K562 (cell line): ENCODE measurements at regions not wholly inside any gene's neighbourhood (a gene's known extent, or its start where the extent isn't known, plus 50 kb on each side); places are given as distances from the start of the nearest gene placed in this dataset.

Experiments used
- ATAC-seq: fragments of 200-7000 bp; cut with Tn5 transposase; 3 replicates; pipeline ENCODE4 v1.9.1; 2020; ENCODE audit warnings: moderate library complexity
- BruUV-seq: library from RNA; stranded (reverse); fragments of 400-500 nt; replicated peaks from 2 replicates; lab custom pipeline; 2021; lab: Mats Ljungman, UMichigan
- CTCF ChIA-PET: fragments of 300-600 bp; formaldehyde crosslinking; extraction: SDS; loops from one replicate; lab custom pipeline; 2021; ENCODE audit warnings: low intra/inter-chr PET ratio; lab: Yijun Ruan, JAX
- POLR2A ChIA-PET: fragments of 300-600, 350-650 bp; sonication (Branson Sonifier 250); formaldehyde crosslinking; extraction: SDS; loops from one replicate; lab custom pipeline; 2021; ENCODE audit warnings: antibody characterized with exemption, inconsistent platforms; lab: Yijun Ruan, JAX
- DNase-seq, 4 experiments: peaks; one replicate each; pipeline versions ENCODE4 v3.0.0 to v3.0.0-alpha.2; 2011 to 2018; ENCODE audit warnings: low spot score in 3 of 4, mixed read lengths in 3 of 4; ENCODE audit errors: extremely low read depth in 1 of 4
- FAIRE-seq: peaks from 2 replicates; lab custom pipeline; 2011; peaks lifted over from hg19 to GRCh38; lab: Jason Lieb, UNC
- H2AFZ ChIP-seq: 2 replicates; pipeline ENCODE4 v1.6.0; 2011; ENCODE audit warnings: low read depth, low read length, control low read depth, inconsistent platforms
- H3K27ac ChIP-seq: fragments of 200-600 bp; 3 replicates; pipeline ENCODE4 v1.8.0; 2011; ENCODE audit warnings: low read depth, mild to moderate bottlenecking, control low read depth, inconsistent platforms, low read length, moderate library complexity, mixed read lengths; ENCODE audit errors: extremely low read depth
- H3K27me3 ChIP-seq, 2 experiments: fragments of 300-600 bp in 1 of 2; 2 replicates in 1 of 2; 3 replicates in 1 of 2; pipeline versions ENCODE4 v1.6.0 to v1.8.0; 2011; ENCODE audit warnings: inconsistent platforms in 2 of 2, low read length in 2 of 2, mild to moderate bottlenecking in 1 of 2, mixed read lengths in 1 of 2, moderate library complexity in 1 of 2; ENCODE audit not compliant: control insufficient read depth in 2 of 2, insufficient read depth in 2 of 2
- H3K36me3 ChIP-seq: fragments of 300-600 bp; 3 replicates; pipeline ENCODE4 v1.8.0; 2011; ENCODE audit warnings: mild to moderate bottlenecking, low read length, inconsistent platforms; ENCODE audit not compliant: control insufficient read depth, insufficient read depth
- H3K4me1 ChIP-seq, 2 experiments: fragments of 200-600 bp in 1 of 2; replicated peaks in 1 of 2; 2 replicates in 1 of 2; 3 replicates in 1 of 2; pipeline versions ENCODE4 v1.5.1 to v1.8.0; 2011; ENCODE audit warnings: inconsistent platforms in 2 of 2, low read length in 2 of 2, mild to moderate bottlenecking in 1 of 2, mixed read lengths in 1 of 2, moderate library complexity in 1 of 2; ENCODE audit not compliant: control insufficient read depth in 2 of 2, insufficient read depth in 2 of 2
- H3K4me2 ChIP-seq: 2 replicates; pipeline ENCODE4 v1.6.1; 2011; ENCODE audit warnings: low read length, control low read depth, inconsistent platforms, mixed read lengths; ENCODE audit not compliant: insufficient read depth
- H3K4me3 ChIP-seq: fragments of 200-600 bp; sonication (generic), shearing (Covaris generic); 2 replicates; pipeline ENCODE4 v1.5.1; 2016; ENCODE audit warnings: control low read depth, inconsistent platforms
- H3K79me2 ChIP-seq: fragments of 200-600 bp; 3 replicates; pipeline ENCODE4 v1.8.0; 2011; ENCODE audit warnings: low read length, inconsistent platforms; ENCODE audit not compliant: control insufficient read depth, insufficient read depth
- H3K9ac ChIP-seq, 2 experiments: 2 replicates each; pipeline versions ENCODE4 v1.6.0 to v1.6.1; 2011; ENCODE audit warnings: low read depth in 2 of 2, low read length in 2 of 2, control low read depth in 1 of 2, inconsistent platforms in 1 of 2, mild to moderate bottlenecking in 1 of 2, mixed read lengths in 1 of 2; ENCODE audit not compliant: insufficient read depth in 1 of 2
- H3K9me1 ChIP-seq: one replicate; pipeline ENCODE4 v1.6.0; 2011; ENCODE audit warnings: inconsistent platforms, mild to moderate bottlenecking, low read length, moderate library complexity; ENCODE audit not compliant: control insufficient read depth, insufficient read depth
- H3K9me3 ChIP-seq: replicated peaks from 2 replicates; pipeline ENCODE4 v1.5.1; 2011; ENCODE audit warnings: low read depth, low read length, inconsistent platforms; ENCODE audit not compliant: control insufficient read depth, insufficient read depth
- H4K20me1 ChIP-seq: replicated peaks from 2 replicates; pipeline ENCODE4 v1.6.1; 2011; ENCODE audit warnings: low read length, inconsistent platforms, mixed read lengths; ENCODE audit not compliant: control insufficient read depth, insufficient read depth
- CTBP1 ChIP-seq: fragments of 450-650 bp; IDR thresholded peaks from 2 replicates; pipeline ENCODE4 v1.6.1; 2016; ENCODE audit warnings: borderline replicate concordance
- DDX20 ChIP-seq: fragments of 450-650 bp; IDR thresholded peaks from 2 replicates; pipeline ENCODE4 v1.6.1; 2016; ENCODE audit warnings: missing genetic modification characterization, low read depth, mild to moderate bottlenecking, missing compliant biosample characterization, moderate library complexity
- EP400 ChIP-seq: fragments of 450-650 bp; IDR thresholded peaks from 2 replicates; pipeline ENCODE4 v1.6.1; 2017; ENCODE audit warnings: antibody characterized with exemption, mild to moderate bottlenecking, moderate library complexity
- FOXA3 ChIP-seq, 2 experiments: fragments of 450-650 bp in 1 of 2; sonication (generic) in 1 of 2; formaldehyde crosslinking; IDR thresholded peaks in 1 of 2; conservative IDR thresholded peaks in 1 of 2; 2 replicates each; pipeline versions ENCODE4 v1.4.0 to v1.8.0; 2020 to 2022; ENCODE audit warnings: mild to moderate bottlenecking in 2 of 2, missing genetic modification reagents in 1 of 2
- HNRNPH1 ChIP-seq: fragments of 200-400 bp; formaldehyde crosslinking; optimal IDR thresholded peaks from 2 replicates; pipeline ENCODE3; 2017; ENCODE audit warnings: low read depth, mild to moderate bottlenecking, low read length, moderate library complexity
- RAD21 ChIP-seq, 2 experiments: fragments of 250-450 bp in 1 of 2; fragments of 450-650 bp in 1 of 2; sonication (Bioruptor Pico) in 1 of 2; formaldehyde crosslinking in 1 of 2; IDR thresholded peaks in 1 of 2; conservative IDR thresholded peaks in 1 of 2; 2 replicates each; pipeline versions ENCODE4 v1.4.0 to v1.8.0; 2020 to 2022; ENCODE audit warnings: mild to moderate bottlenecking in 2 of 2, moderate library complexity in 1 of 2
- RBM22 ChIP-seq: fragments of 200-400 bp; formaldehyde crosslinking; IDR thresholded peaks from 2 replicates; pipeline ENCODE4 v1.6.1; 2018; ENCODE audit warnings: low read length, low read depth; ENCODE audit not compliant: poor library complexity, severe bottlenecking
- RCOR1 ChIP-seq, 2 experiments: IDR thresholded peaks; 2 replicates each; pipeline ENCODE4 v1.6.1; 2012; ENCODE audit warnings: low read depth in 2 of 2, low read length in 2 of 2, borderline replicate concordance in 1 of 2, improper control_type of control experiment in 1 of 2
- SMARCA4 ChIP-seq: fragments of 450-650 bp; IDR thresholded peaks from 2 replicates; pipeline ENCODE4 v1.6.1; 2016
- SMARCA5 ChIP-seq: fragments of 450-650 bp; IDR thresholded peaks from 2 replicates; pipeline ENCODE4 v1.6.1; 2016
- ZC3H4 ChIP-seq: sonication (generic); formaldehyde crosslinking; IDR thresholded peaks from 2 replicates; pipeline ENCODE4 v1.9.0; 2021; ENCODE audit warnings: missing genetic modification reagents, borderline replicate concordance
- ZNF24 ChIP-seq: fragments of 450-650 bp; IDR thresholded peaks from 2 replicates; pipeline ENCODE4 v1.6.1; 2016
- ZNF589 ChIP-seq: fragments of 200-800 bp; sonication (Bioruptor generic); IDR thresholded peaks from 2 replicates; pipeline ENCODE4 v1.6.1; 2016; ENCODE audit warnings: low read depth, missing genetic modification characterization, missing compliant biosample characterization
- WGBS: fragments of 100-300 bp; shearing (Covaris generic); methylation state at CpG from one replicate; pipeline ENCODE4 v1.1.6; 2016; ENCODE audit warnings: low coverage, mixed read lengths; ENCODE audit not compliant: insufficient coverage; ENCODE audit errors: missing lambda C conversion rate; 5-methylcytosine and 5-hydroxymethylcytosine counted together
- in situ Hi-C: fragments of 300-500 bp; cut with MboI; formaldehyde crosslinking; loops from 4 replicates; pipeline ENCODE4 v1.15.0; 2018; ENCODE audit warnings: inconsistent platforms, mixed read lengths
- intact Hi-C: fragments of 100-400 bp; cut with micrococcal nuclease; formaldehyde crosslinking; loops from 2 replicates; pipeline ENCODE4 v1.14.2; 2022
- TF ChIP-seq, protein P1 (sequence below), 3 experiments: IDR thresholded peaks in 2 of 3; conservative IDR thresholded peaks in 1 of 3; 2 replicates each; pipeline ENCODE4 v1.5.1; 2011 to 2012; ENCODE audit warnings: low read length in 3 of 3, mild to moderate bottlenecking in 3 of 3, control low read depth in 2 of 3, improper control_type of control experiment in 1 of 3, inconsistent platforms in 1 of 3, low read depth in 1 of 3, mixed read lengths in 1 of 3, moderate library complexity in 1 of 3; ENCODE audit not compliant: insufficient read depth in 2 of 3

DNA sequence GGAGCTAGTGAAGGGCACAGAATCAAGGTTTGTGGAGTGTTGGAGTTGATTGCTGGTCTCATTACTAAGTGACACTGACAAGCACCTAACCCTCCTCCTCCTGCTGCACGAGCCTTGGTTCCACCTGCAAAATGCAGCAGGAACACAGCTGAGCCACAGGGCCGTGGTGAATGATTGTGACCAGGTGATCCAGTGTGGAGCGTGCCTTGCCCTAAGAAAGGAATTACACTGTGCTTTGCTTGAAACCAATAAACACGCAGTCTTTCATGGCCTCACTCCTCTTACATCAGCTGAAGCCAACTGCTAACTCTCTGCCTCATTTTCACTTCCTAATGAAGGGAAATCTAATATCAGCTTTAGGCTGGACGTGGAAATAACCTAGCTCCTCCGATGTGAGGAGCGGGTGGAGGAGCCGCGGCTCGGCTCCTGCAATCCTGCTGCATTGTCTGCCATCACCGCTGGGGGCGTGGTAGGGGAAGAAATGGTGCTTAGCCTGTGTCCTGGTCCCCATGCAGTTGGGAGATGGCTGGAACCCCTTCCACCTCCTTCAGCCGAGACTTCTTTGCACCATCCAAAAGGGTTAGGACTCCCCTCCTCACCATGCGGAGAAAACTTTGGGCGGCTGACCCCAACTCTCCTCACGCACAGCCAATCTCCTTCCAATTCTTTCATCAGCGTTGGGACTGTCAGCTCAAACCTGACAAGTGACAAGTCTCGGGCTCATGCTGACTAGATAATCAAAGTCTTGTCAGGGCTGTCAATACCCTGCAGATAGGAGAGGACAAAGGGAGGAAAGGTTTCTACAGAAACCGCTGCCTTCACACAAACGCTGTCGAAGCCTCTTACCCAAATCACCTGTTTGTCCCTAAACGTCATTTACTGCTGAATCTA, 427.9 kb downstream of the ZNF536 start:
- in situ Hi-C loops (no loop called here), intact Hi-C loops (no loop called here)
- ATAC-seq: peak; percentile 93
- TF ChIP-seq RCOR1 (IDR thresholded peaks at IDR 0.05; ENCODE audit: borderline replicate concordance in 1 of 2, low read depth in 2 of 2, low read length in 2 of 2) (peak in 1 of 2 experiments; percentile 88; a peak in 3 of 4 replicates), RAD21 (CRISPR knock-in tag; conservative IDR thresholded peaks at IDR 0.05 in 1 of 2, IDR thresholded peaks at IDR 0.05 in 1 of 2) (peak in 1 of 2 experiments; percentile 43; a peak in 2 of 4 replicates), FOXA3 (CRISPR knock-in tag; conservative IDR thresholded peaks at IDR 0.05 in 1 of 2, IDR thresholded peaks at IDR 0.05 in 1 of 2) (no peak), ZNF589 (CRISPR knock-in tag) (no peak), SMARCA5 (no peak), RBM22 (no peak), ZC3H4 (CRISPR knock-in tag) (no peak), SMARCA4 (no peak), DDX20 (tag) (no peak), HNRNPH1 (no peak), CTBP1 (peak; percentile 43; the same call in 1 of the 2 replicates), ZNF24 (no peak), EP400 (no peak)
- TF ChIP-seq, protein P1, sequence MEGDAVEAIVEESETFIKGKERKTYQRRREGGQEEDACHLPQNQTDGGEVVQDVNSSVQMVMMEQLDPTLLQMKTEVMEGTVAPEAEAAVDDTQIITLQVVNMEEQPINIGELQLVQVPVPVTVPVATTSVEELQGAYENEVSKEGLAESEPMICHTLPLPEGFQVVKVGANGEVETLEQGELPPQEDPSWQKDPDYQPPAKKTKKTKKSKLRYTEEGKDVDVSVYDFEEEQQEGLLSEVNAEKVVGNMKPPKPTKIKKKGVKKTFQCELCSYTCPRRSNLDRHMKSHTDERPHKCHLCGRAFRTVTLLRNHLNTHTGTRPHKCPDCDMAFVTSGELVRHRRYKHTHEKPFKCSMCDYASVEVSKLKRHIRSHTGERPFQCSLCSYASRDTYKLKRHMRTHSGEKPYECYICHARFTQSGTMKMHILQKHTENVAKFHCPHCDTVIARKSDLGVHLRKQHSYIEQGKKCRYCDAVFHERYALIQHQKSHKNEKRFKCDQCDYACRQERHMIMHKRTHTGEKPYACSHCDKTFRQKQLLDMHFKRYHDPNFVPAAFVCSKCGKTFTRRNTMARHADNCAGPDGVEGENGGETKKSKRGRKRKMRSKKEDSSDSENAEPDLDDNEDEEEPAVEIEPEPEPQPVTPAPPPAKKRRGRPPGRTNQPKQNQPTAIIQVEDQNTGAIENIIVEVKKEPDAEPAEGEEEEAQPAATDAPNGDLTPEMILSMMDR (IDR thresholded peaks at IDR 0.05 in 2 of 3, conservative IDR thresholded peaks at IDR 0.05 in 1 of 3; ENCODE audit: insufficient read depth in 2 of 3, low read depth in 1 of 3, low read length in 3 of 3): peak; percentile 59 to 85 (median 64)

More for the DNA sequence above, 427.9 kb downstream of the ZNF536 start:
- ChIA-PET POLR2A (no interaction called here), CTCF (no interaction called here)
- Histone ChIP-seq H3K27me3 (peaks cover 2 to 8% of the 10 kb centered on the region in 2 experiments; a peak in 2 of 5 replicates), H3K9me1 (no peaks in the 10 kb centered on the region), H3K4me3 (no peak overlapping the region), H3K4me1 (no peaks in the 10 kb centered on the region), H2AFZ (no peak overlapping the region), H3K27ac (no peak overlapping the region), H3K79me2 (no peaks in the 10 kb centered on the region), H4K20me1 (no peaks in the 10 kb centered on the region; the same call in 1 of the 2 replicates), H3K9ac (no peak overlapping the region), H3K4me2 (no peak overlapping the region), H3K36me3 (no peaks in the 10 kb centered on the region), H3K9me3 (no peaks in the 10 kb centered on the region)
- FAIRE-seq: no peak
- BruUV-seq: no TSS peak
- 2% methylated on average over 22 of the region's 22 CpGs for WGBS
- DNase-seq: peak; percentile 57 to 77 (median 76)
